Retinal pigment epithelial cell (primary cell): ENCODE measurements at regions not wholly inside any gene's neighbourhood (a gene's known extent, or its start where the extent isn't known, plus 50 kb on each side); places are given as distances from the start of the nearest gene placed in this dataset.

Experiments used
- DNase-seq: peaks from one replicate; pipeline ENCODE4 v3.0.0-alpha.2; 2010; ENCODE audit warnings: low read depth
- H3K4me3 ChIP-seq: 2 replicates; pipeline ENCODE4 v1.5.1; 2011; ENCODE audit warnings: mild to moderate bottlenecking, low read length, control low read depth, moderate library complexity
- CTCF ChIP-seq: conservative IDR thresholded peaks from 2 replicates; pipeline ENCODE4 v1.5.1; 2011; ENCODE audit warnings: low read depth, low read length, control low read depth, inconsistent platforms

- TF ChIP-seq CTCF, result no peak
- no peak overlapping the region for H3K4me3 ChIP-seq
- no peak for DNase-seq
Measured at GRCh38 chr9:27625751-27626150, 52.5 kb upstream of the C9orf72 start.

- no peak overlapping the region for H3K4me3 ChIP-seq
- no peak for TF ChIP-seq CTCF
- DNase-seq, result no peak
Measured at GRCh38 chr9:27626244-27627187, 53.2 kb upstream of the C9orf72 start.

GRCh38 chr9:27627188-27627564 lies 53.9 kb upstream of the C9orf72 start:
- no peak overlapping the region for H3K4me3 ChIP-seq
- no peak for DNase-seq
- no peak for TF ChIP-seq CTCF

GRCh38 chr9:27628311-27628710 lies 55.0 kb upstream of the C9orf72 start:
- H3K4me3 ChIP-seq, result no peak overlapping the region
- TF ChIP-seq CTCF, result no peak
- no peak for DNase-seq

GRCh38 chr9:27629425-27629824 lies 56.1 kb upstream of the C9orf72 start:
- H3K4me3 ChIP-seq, result no peak overlapping the region
- DNase-seq, result no peak
- TF ChIP-seq CTCF, result no peak

- no peak for DNase-seq
- no peak for TF ChIP-seq CTCF
- H3K4me3 ChIP-seq, result no peak overlapping the region
Measured at GRCh38 chr9:27632254-27632653, 59.0 kb upstream of the C9orf72 start.

GRCh38 chr9:27633764-27634163 lies 60.5 kb upstream of the C9orf72 start:
- no peak for TF ChIP-seq CTCF
- H3K4me3 ChIP-seq, result no peak overlapping the region
- no peak for DNase-seq
